Astrocyte (in vitro differentiated cells and primary cell): ENCODE measurements at regions not wholly inside any gene's neighbourhood (a gene's known extent, or its start where the extent isn't known, plus 50 kb on each side); places are given as distances from the start of the nearest gene placed in this dataset.

Experiments used
- DNase-seq: peaks from one replicate; pipeline ENCODE4 v3.0.0-alpha.2; 2010; ENCODE audit warnings: low read depth
- FAIRE-seq: peaks from 2 replicates; lab custom pipeline; 2011; peaks lifted over from hg19 to GRCh38; lab: Jason Lieb, UNC
- H2AFZ ChIP-seq: 2 replicates; pipeline ENCODE4 v1.6.0; 2012; ENCODE audit warnings: low read depth, low read length, inconsistent platforms
- H3K27ac ChIP-seq: 2 replicates; pipeline ENCODE4 v1.5.1; 2011; ENCODE audit warnings: low read depth, low read length, inconsistent platforms
- H3K27me3 ChIP-seq: 2 replicates; pipeline ENCODE4 v1.6.0; 2011; ENCODE audit warnings: low read length, inconsistent platforms; ENCODE audit not compliant: insufficient read depth
- H3K36me3 ChIP-seq: 2 replicates; pipeline ENCODE4 v1.5.1; 2011; ENCODE audit warnings: low read length, inconsistent platforms; ENCODE audit not compliant: insufficient read depth
- H3K4me1 ChIP-seq: 2 replicates; pipeline ENCODE4 v1.5.1; 2011; ENCODE audit warnings: low read length, inconsistent platforms; ENCODE audit not compliant: insufficient read depth
- H3K4me2 ChIP-seq: 2 replicates; pipeline ENCODE4 v1.6.0; 2012; ENCODE audit warnings: low read length, inconsistent platforms
- H3K4me3 ChIP-seq: 2 replicates; pipeline ENCODE4 v1.5.1; 2011; ENCODE audit warnings: low read depth, mild to moderate bottlenecking, low read length, inconsistent platforms; ENCODE audit not compliant: insufficient read depth
- H3K79me2 ChIP-seq: 2 replicates; pipeline ENCODE4 v1.6.0; 2012; ENCODE audit warnings: mild to moderate bottlenecking, low read length, inconsistent platforms; ENCODE audit not compliant: insufficient read depth
- H3K9ac ChIP-seq: 2 replicates; pipeline ENCODE4 v1.6.0; 2012; ENCODE audit warnings: mild to moderate bottlenecking, low read length, inconsistent platforms
- H3K9me3 ChIP-seq: 2 replicates; pipeline ENCODE4 v1.5.1; 2012; ENCODE audit warnings: low read depth, mild to moderate bottlenecking, low read length, inconsistent platforms; ENCODE audit not compliant: insufficient read depth
- H4K20me1 ChIP-seq: 2 replicates; pipeline ENCODE4 v1.6.0; 2012; ENCODE audit warnings: low read length, inconsistent platforms; ENCODE audit not compliant: insufficient read depth
- H3K27ac Mint-ChIP-seq: one replicate; pipeline ENCODE4 v1.8.0; 2021; ENCODE audit warnings: mild to moderate bottlenecking, mixed read lengths; ENCODE audit not compliant: unreplicated experiment
- H3K27me3 Mint-ChIP-seq: one replicate; pipeline ENCODE4 v1.8.0; 2021; ENCODE audit warnings: low read depth, mixed read lengths; ENCODE audit not compliant: unreplicated experiment
- H3K36me3 Mint-ChIP-seq: one replicate; pipeline ENCODE4 v1.8.0; 2021; ENCODE audit warnings: low read depth, mixed read lengths; ENCODE audit not compliant: unreplicated experiment
- H3K4me1 Mint-ChIP-seq: one replicate; pipeline ENCODE4 v1.8.0; 2021; ENCODE audit warnings: low read depth, mixed read lengths; ENCODE audit not compliant: unreplicated experiment
- H3K4me3 Mint-ChIP-seq: one replicate; pipeline ENCODE4 v1.8.0; 2021; ENCODE audit warnings: mild to moderate bottlenecking, moderate library complexity, mixed read lengths; ENCODE audit not compliant: unreplicated experiment
- H3K9me3 Mint-ChIP-seq: one replicate; pipeline ENCODE4 v1.8.0; 2021; ENCODE audit warnings: mild to moderate bottlenecking, mixed read lengths; ENCODE audit not compliant: unreplicated experiment
- CTCF ChIP-seq: IDR thresholded peaks from 2 replicates; pipeline ENCODE4 v1.5.1; 2011; ENCODE audit warnings: low read depth, mild to moderate bottlenecking, inconsistent platforms, low read length, moderate library complexity; ENCODE audit not compliant: insufficient read depth
- EZH2 ChIP-seq: IDR thresholded peaks from 2 replicates; pipeline ENCODE4 v1.6.1; 2012; ENCODE audit warnings: mild to moderate bottlenecking, low read length, inconsistent platforms; ENCODE audit not compliant: insufficient read depth

- Histone ChIP-seq H4K20me1 (no peaks in the 10 kb centered on the region), H3K9ac (no peak overlapping the region), H3K36me3 (no peaks in the 10 kb centered on the region), H3K27ac (no peak overlapping the region), H3K4me1 (no peaks in the 10 kb centered on the region), H2AFZ (no peak overlapping the region), H3K79me2 (no peaks in the 10 kb centered on the region), H3K4me2 (no peak overlapping the region), H3K9me3 (no peaks in the 10 kb centered on the region), H3K4me3 (no peak overlapping the region), H3K27me3 (peaks cover 14% of the 10 kb centered on the region)
- H3K27me3 Mint-ChIP-seq: peaks cover 10% of the 10 kb centered on the region
- TF ChIP-seq CTCF (no peak), EZH2 (no peak)
- no peaks in the 10 kb centered on the region for H3K36me3 Mint-ChIP-seq
- DNase-seq: no peak
- no peak overlapping the region for H3K4me3 Mint-ChIP-seq
- no peak overlapping the region for H3K27ac Mint-ChIP-seq
- H3K9me3 Mint-ChIP-seq: no peaks in the 10 kb centered on the region
- FAIRE-seq: no peak
- peaks cover 2% of the 10 kb centered on the region for H3K4me1 Mint-ChIP-seq
These were observed 308.6 kb upstream of the ZFHX3 start for GRCh38 chr16:73356401-73357079.

GRCh38 chr16:73355981-73356380 is 308.1 kb upstream of the ZFHX3 start:
- Mint-ChIP-seq H3K4me3 (no peak overlapping the region), H3K9me3 (no peaks in the 10 kb centered on the region), H3K36me3 (no peaks in the 10 kb centered on the region), H3K4me1 (peaks cover 2% of the 10 kb centered on the region), H3K27ac (no peak overlapping the region), H3K27me3 (peaks cover 10% of the 10 kb centered on the region)
- Histone ChIP-seq H4K20me1 (no peaks in the 10 kb centered on the region), H2AFZ (no peak overlapping the region), H3K4me3 (no peak overlapping the region), H3K4me2 (no peak overlapping the region), H3K27me3 (peaks cover 14% of the 10 kb centered on the region), H3K79me2 (no peaks in the 10 kb centered on the region), H3K9me3 (no peaks in the 10 kb centered on the region), H3K27ac (no peak overlapping the region), H3K9ac (no peak overlapping the region), H3K36me3 (no peaks in the 10 kb centered on the region), H3K4me1 (no peaks in the 10 kb centered on the region)
- no peak for FAIRE-seq
- no peak for DNase-seq
- TF ChIP-seq EZH2 (no peak), CTCF (no peak)

GRCh38 chr16:73354434-73354833 is 306.5 kb upstream of the ZFHX3 start:
- no peak overlapping the region for H3K9ac ChIP-seq
- H3K9me3 Mint-ChIP-seq: peaks cover 3% of the 10 kb centered on the region
- peaks cover 14% of the 10 kb centered on the region for H3K27me3 ChIP-seq
- H3K27ac ChIP-seq: no peak overlapping the region
- no peak overlapping the region for H3K4me2 ChIP-seq
- H3K4me1 Mint-ChIP-seq: peaks cover 2% of the 10 kb centered on the region
- DNase-seq (no peak), FAIRE-seq (no peak)
- H3K4me1 ChIP-seq: no peaks in the 10 kb centered on the region
- no peak for TF ChIP-seq EZH2
- TF ChIP-seq CTCF: no peak
- no peak overlapping the region for H3K4me3 Mint-ChIP-seq
- H3K36me3 Mint-ChIP-seq: no peaks in the 10 kb centered on the region
- H3K79me2 ChIP-seq: no peaks in the 10 kb centered on the region
- H3K27me3 Mint-ChIP-seq: peaks cover 14% of the 10 kb centered on the region
- no peaks in the 10 kb centered on the region for H4K20me1 ChIP-seq
- H3K27ac Mint-ChIP-seq: no peak overlapping the region
- no peaks in the 10 kb centered on the region for H3K36me3 ChIP-seq
- no peak overlapping the region for H2AFZ ChIP-seq
- H3K4me3 ChIP-seq: no peak overlapping the region
- H3K9me3 ChIP-seq: no peaks in the 10 kb centered on the region
